SK-N-SH (cell line): ENCODE measurements at regions not wholly inside any gene's neighbourhood (a gene's known extent, or its start where the extent isn't known, plus 50 kb on each side); places are given as distances from the start of the nearest gene placed in this dataset.

Experiments
- CTCF ChIA-PET: fragments of 300-600, 350-600 bp; formaldehyde crosslinking; extraction: SDS; loops from one replicate; lab custom pipeline; 2021; lab: Yijun Ruan, JAX
- POLR2A ChIA-PET: fragments of 350-600 bp; sonication (Branson Sonifier 250); formaldehyde crosslinking; extraction: SDS; loops from one replicate; lab custom pipeline; 2020; ENCODE audit warnings: antibody characterized with exemption, inconsistent platforms; lab: Yijun Ruan, JAX
- DNase-seq: peaks from one replicate; pipeline ENCODE4 v3.0.0; 2012
- H2AFZ ChIP-seq: fragments of 200-600 bp; sonication (generic); 2 replicates; pipeline ENCODE4 v1.8.1; 2016; ENCODE audit warnings: antibody characterized with exemption, mild to moderate bottlenecking, low read depth
- H3F3A ChIP-seq: fragments of 200-600 bp; sonication (generic); replicated peaks from 2 replicates; pipeline ENCODE3; 2016; ENCODE audit warnings: antibody characterized with exemption, mild to moderate bottlenecking; ENCODE audit not compliant: insufficient read depth
- H3K27ac ChIP-seq, 2 experiments: fragments of 200-500 bp in 1 of 2; fragments of 200-600 bp in 1 of 2; sonication (Bioruptor generic) in 1 of 2; sonication (generic), shearing (Covaris generic) in 1 of 2; 2 replicates each; pipeline versions ENCODE4 v1.5.1 to v1.6.1; 2014 to 2016; ENCODE audit warnings: low read depth in 2 of 2, inconsistent platforms in 1 of 2, low read length in 1 of 2, mild to moderate bottlenecking in 1 of 2, mixed read lengths in 1 of 2
- H3K27me3 ChIP-seq: fragments of 200-600 bp; sonication (generic), shearing (Covaris generic); 2 replicates; pipeline ENCODE4 v1.6.1; 2016; ENCODE audit warnings: mixed run types; ENCODE audit not compliant: insufficient read depth
- H3K36me3 ChIP-seq, 2 experiments: fragments of 200-500 bp in 1 of 2; fragments of 200-600 bp in 1 of 2; sonication (Bioruptor generic) in 1 of 2; sonication (generic) in 1 of 2; replicated peaks in 1 of 2; 2 replicates each; pipeline versions ENCODE3 to v1.5.1; 2014 to 2016; ENCODE audit warnings: low read length in 1 of 2, mild to moderate bottlenecking in 1 of 2; ENCODE audit not compliant: insufficient read depth in 2 of 2, control insufficient read depth in 1 of 2
- H3K4me1 ChIP-seq, 2 experiments: fragments of 200-500 bp in 1 of 2; fragments of 200-600 bp in 1 of 2; sonication (Bioruptor generic) in 1 of 2; sonication (generic), shearing (Covaris generic) in 1 of 2; 2 replicates each; pipeline versions ENCODE4 v1.5.1 to v1.6.1; 2014 to 2016; ENCODE audit warnings: low read depth in 1 of 2, low read length in 1 of 2, mixed run types in 1 of 2; ENCODE audit not compliant: insufficient read depth in 2 of 2, control insufficient read depth in 1 of 2
- H3K4me2 ChIP-seq: fragments of 200-600 bp; sonication (generic), shearing (Covaris generic); 2 replicates; pipeline ENCODE4 v1.6.1; 2017; ENCODE audit warnings: mixed run types
- H3K4me3 ChIP-seq, 2 experiments: fragments of 200-500 bp in 1 of 2; fragments of 200-600 bp in 1 of 2; sonication (Bioruptor generic) in 1 of 2; sonication (generic), shearing (Covaris generic) in 1 of 2; 2 replicates each; pipeline versions ENCODE4 v1.5.1 to v1.8.1; 2014 to 2016; ENCODE audit warnings: low read depth in 2 of 2, inconsistent platforms in 1 of 2, low read length in 1 of 2, mild to moderate bottlenecking in 1 of 2, mixed read lengths in 1 of 2, moderate library complexity in 1 of 2
- H3K79me2 ChIP-seq: fragments of 200-600 bp; sonication (generic); 2 replicates; pipeline ENCODE4 v1.8.1; 2017; ENCODE audit warnings: mild to moderate bottlenecking; ENCODE audit not compliant: insufficient read depth
- H3K9ac ChIP-seq: fragments of 200-600 bp; sonication (generic); 2 replicates; pipeline ENCODE4 v1.6.1; 2017; ENCODE audit warnings: mixed run types
- H3K9me2 ChIP-seq: fragments of 200-600 bp; sonication (generic); 2 replicates; pipeline ENCODE4 v1.6.1; 2017; ENCODE audit warnings: mixed run types
- H3K9me3 ChIP-seq: fragments of 200-600 bp; sonication (generic); 2 replicates; pipeline ENCODE4 v1.6.1; 2017; ENCODE audit warnings: mixed run types, mild to moderate bottlenecking, moderate library complexity
- H4K20me1 ChIP-seq: fragments of 200-600 bp; sonication (generic); 2 replicates; pipeline ENCODE4 v1.6.1; 2017; ENCODE audit warnings: mild to moderate bottlenecking, mixed run types; ENCODE audit not compliant: insufficient read depth
- ELF1 ChIP-seq: IDR thresholded peaks from 2 replicates; pipeline ENCODE4 v1.4.0; 2012
- EZH2phosphoT487 ChIP-seq: fragments of 200-600 bp; sonication (generic); IDR thresholded peaks from 2 replicates; pipeline ENCODE4 v1.6.1; 2017; ENCODE audit warnings: low read depth, mixed run types, mild to moderate bottlenecking, antibody characterized with exemption, moderate library complexity, borderline replicate concordance
- FOXM1 ChIP-seq: IDR thresholded peaks from 2 replicates; pipeline ENCODE4 v1.4.0; 2012; ENCODE audit warnings: low read depth, mild to moderate bottlenecking
- GABPA ChIP-seq: IDR thresholded peaks from 2 replicates; pipeline ENCODE4 v1.4.0; 2012; ENCODE audit warnings: low read depth, mild to moderate bottlenecking
- GATA2 ChIP-seq: sonication (generic); formaldehyde crosslinking; IDR thresholded peaks from 2 replicates; pipeline ENCODE4 v1.5.0; 2020; ENCODE audit warnings: mild to moderate bottlenecking, missing genetic modification reagents
- MAX ChIP-seq: IDR thresholded peaks from 2 replicates; pipeline ENCODE4 v1.4.0; 2012; ENCODE audit warnings: low read depth
- MEF2A ChIP-seq: IDR thresholded peaks from 2 replicates; pipeline ENCODE4 v1.4.0; 2012; ENCODE audit warnings: low read depth, borderline replicate concordance
- RAD21 ChIP-seq: IDR thresholded peaks from 2 replicates; pipeline ENCODE4 v1.6.1; 2012; ENCODE audit warnings: mild to moderate bottlenecking, low read length
- RFX5 ChIP-seq: IDR thresholded peaks from 2 replicates; pipeline ENCODE4 v1.6.1; 2012; ENCODE audit warnings: mild to moderate bottlenecking, improper control_type of control experiment, low read length
- TAF1 ChIP-seq: IDR thresholded peaks from 2 replicates; pipeline ENCODE4 v1.6.1; 2012; ENCODE audit warnings: low read depth, mild to moderate bottlenecking, low read length, moderate library complexity, borderline replicate concordance
- TCF12 ChIP-seq: IDR thresholded peaks from 2 replicates; pipeline ENCODE4 v1.4.0; 2012
- TEAD4 ChIP-seq: IDR thresholded peaks from 2 replicates; pipeline ENCODE4 v1.4.0; 2012; ENCODE audit warnings: mild to moderate bottlenecking, borderline replicate concordance; ENCODE audit not compliant: insufficient read depth
- YY1 ChIP-seq: IDR thresholded peaks from 2 replicates; pipeline ENCODE4 v1.4.0; 2012; ENCODE audit warnings: low read depth, mild to moderate bottlenecking
- WGBS: methylation state at CpG from one replicate; pipeline ENCODE4 v1.1.6; 2017; ENCODE audit warnings: low lambda C conversion rate; 5-methylcytosine and 5-hydroxymethylcytosine counted together
- TF ChIP-seq, protein P1 (sequence below): IDR thresholded peaks from 2 replicates; pipeline ENCODE4 v1.6.1; 2012; ENCODE audit warnings: mild to moderate bottlenecking, low read depth, low read length, moderate library complexity
- TF ChIP-seq, protein P2 (sequence below): fragments of 150-350 bp; IDR thresholded peaks from 2 replicates; pipeline ENCODE4 v1.6.1; 2017; ENCODE audit warnings: antibody characterized with exemption, low read length, low read depth, borderline replicate concordance

GRCh38 chr1:78790174-78790573, 140.5 kb downstream of the IFI44 start (continued):
- TF ChIP-seq, protein P1, sequence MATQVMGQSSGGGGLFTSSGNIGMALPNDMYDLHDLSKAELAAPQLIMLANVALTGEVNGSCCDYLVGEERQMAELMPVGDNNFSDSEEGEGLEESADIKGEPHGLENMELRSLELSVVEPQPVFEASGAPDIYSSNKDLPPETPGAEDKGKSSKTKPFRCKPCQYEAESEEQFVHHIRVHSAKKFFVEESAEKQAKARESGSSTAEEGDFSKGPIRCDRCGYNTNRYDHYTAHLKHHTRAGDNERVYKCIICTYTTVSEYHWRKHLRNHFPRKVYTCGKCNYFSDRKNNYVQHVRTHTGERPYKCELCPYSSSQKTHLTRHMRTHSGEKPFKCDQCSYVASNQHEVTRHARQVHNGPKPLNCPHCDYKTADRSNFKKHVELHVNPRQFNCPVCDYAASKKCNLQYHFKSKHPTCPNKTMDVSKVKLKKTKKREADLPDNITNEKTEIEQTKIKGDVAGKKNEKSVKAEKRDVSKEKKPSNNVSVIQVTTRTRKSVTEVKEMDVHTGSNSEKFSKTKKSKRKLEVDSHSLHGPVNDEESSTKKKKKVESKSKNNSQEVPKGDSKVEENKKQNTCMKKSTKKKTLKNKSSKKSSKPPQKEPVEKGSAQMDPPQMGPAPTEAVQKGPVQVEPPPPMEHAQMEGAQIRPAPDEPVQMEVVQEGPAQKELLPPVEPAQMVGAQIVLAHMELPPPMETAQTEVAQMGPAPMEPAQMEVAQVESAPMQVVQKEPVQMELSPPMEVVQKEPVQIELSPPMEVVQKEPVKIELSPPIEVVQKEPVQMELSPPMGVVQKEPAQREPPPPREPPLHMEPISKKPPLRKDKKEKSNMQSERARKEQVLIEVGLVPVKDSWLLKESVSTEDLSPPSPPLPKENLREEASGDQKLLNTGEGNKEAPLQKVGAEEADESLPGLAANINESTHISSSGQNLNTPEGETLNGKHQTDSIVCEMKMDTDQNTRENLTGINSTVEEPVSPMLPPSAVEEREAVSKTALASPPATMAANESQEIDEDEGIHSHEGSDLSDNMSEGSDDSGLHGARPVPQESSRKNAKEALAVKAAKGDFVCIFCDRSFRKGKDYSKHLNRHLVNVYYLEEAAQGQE, result no peak
- TF ChIP-seq GABPA, result no peak
- no peak for TF ChIP-seq FOXM1
- TF ChIP-seq TAF1, result no peak
- peak; percentile 64 for TF ChIP-seq TCF12
- no peak for TF ChIP-seq MAX

DNA sequence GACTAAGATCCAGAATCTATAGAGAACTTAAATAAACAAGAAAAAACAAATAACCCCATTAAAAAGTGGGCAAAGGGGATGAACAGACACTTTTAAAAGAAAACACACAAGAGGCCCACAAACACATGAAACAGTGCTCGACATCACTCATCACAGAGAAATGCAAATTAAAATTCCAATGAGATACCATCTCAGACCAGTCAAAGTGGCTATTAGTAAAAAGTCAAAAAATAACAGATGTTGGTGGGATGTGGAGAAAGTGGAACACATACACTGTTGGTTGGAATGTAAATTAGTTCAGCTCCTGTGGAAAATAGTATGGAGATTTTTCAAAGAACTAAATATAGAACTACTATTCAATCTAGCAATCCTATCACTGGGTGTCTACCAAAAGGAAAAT, 143.1 kb downstream of the IFI44 start:
- Histone ChIP-seq H3K4me3 (no peak overlapping the region), H3F3A (no peaks in the 10 kb centered on the region), H3K27me3 (no peaks in the 10 kb centered on the region), H3K36me3 (no peaks in the 10 kb centered on the region), H3K79me2 (no peaks in the 10 kb centered on the region), H3K9me3 (peaks cover 10% of the 10 kb centered on the region), H3K4me2 (no peak overlapping the region), H4K20me1 (no peaks in the 10 kb centered on the region), H3K4me1 (no peaks in the 10 kb centered on the region; a peak in 1 of 4 replicates), H3K9me2 (no peaks in the 10 kb centered on the region), H3K9ac (no peak overlapping the region), H2AFZ (no peak overlapping the region)
- DNase-seq, result no peak
- POLR2A ChIA-PET, result no interaction called here
- 50% methylated on average over 1 of the region's 1 CpG for WGBS
- TF ChIP-seq TEAD4 (no peak), TCF12 (peak; percentile 31; the same call in 1 of the 2 replicates)
- TF ChIP-seq, all 33 proteins: peak for 1
- CTCF ChIA-PET, result interaction anchor here (0.9 kb wide), 1 partner anchor 104 kb away, joined by 3 read pairs; no protein-coding TSS in a partner anchor
- no peak overlapping the region for H3K27ac ChIP-seq

DNA sequence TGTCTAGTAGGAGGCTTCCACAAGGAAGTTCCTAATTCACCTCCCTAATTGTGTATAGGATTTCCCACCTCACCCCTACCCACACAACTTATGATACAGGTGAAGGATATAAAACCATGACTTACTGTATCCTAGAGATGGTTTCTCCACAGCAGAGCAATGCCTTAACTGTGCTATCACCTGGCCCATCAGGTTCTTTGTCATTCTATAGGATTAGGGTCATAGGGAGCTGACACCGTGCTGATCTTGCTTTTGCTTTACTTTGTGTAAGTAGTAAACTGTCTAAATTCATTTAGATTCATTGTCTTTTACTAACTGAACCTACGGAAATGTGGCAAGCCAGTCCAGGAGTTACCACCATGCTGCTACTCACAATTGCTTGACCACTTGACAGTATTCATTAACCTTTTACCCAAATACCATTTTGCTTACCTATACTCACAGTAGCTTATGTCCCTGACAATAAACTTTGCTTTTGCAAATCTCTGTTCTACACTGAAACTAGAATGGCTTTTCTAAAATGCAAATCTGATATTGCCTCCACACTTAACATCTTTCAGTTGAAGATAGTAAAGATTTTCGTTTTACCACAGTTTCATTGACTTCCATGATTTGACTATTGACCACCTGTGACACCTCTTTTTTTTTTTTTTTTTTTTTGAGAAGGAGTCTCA, 147.6 kb downstream of the IFI44 start:
- DNase-seq, result no peak
- CTCF ChIA-PET, result interaction anchor here (0.7 kb wide), 1 partner anchor 180 kb away, joined by 3 read pairs; no protein-coding TSS in a partner anchor
- H3K9me2 ChIP-seq, result no peaks in the 10 kb centered on the region
- H3K27me3 ChIP-seq, result no peaks in the 10 kb centered on the region
- H3K36me3 ChIP-seq, result no peaks in the 10 kb centered on the region
- no peaks in the 10 kb centered on the region for H4K20me1 ChIP-seq
- H3K27ac ChIP-seq, result no peak overlapping the region
- no peak overlapping the region for H3K9ac ChIP-seq
- H3K4me2 ChIP-seq, result no peak overlapping the region
- POLR2A ChIA-PET, result no interaction called here
- no peak overlapping the region for H2AFZ ChIP-seq
- no peaks in the 10 kb centered on the region for H3K79me2 ChIP-seq
- H3K4me3 ChIP-seq, result no peak overlapping the region
- TF ChIP-seq YY1 (no peak), GATA2 (CRISPR knock-in tag) (no peak), EZH2phosphoT487 (no peak), TAF1 (no peak), RFX5 (no peak), ELF1 (no peak), RAD21 (no peak), MEF2A (no peak)
- TF ChIP-seq, protein P2, sequence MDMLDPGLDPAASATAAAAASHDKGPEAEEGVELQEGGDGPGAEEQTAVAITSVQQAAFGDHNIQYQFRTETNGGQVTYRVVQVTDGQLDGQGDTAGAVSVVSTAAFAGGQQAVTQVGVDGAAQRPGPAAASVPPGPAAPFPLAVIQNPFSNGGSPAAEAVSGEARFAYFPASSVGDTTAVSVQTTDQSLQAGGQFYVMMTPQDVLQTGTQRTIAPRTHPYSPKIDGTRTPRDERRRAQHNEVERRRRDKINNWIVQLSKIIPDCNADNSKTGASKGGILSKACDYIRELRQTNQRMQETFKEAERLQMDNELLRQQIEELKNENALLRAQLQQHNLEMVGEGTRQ, result no peak
- TF ChIP-seq, protein P1, result no peak
- 66% methylated on average over 3 of the region's 3 CpGs for WGBS
- H3F3A ChIP-seq, result no peaks in the 10 kb centered on the region
- no peaks in the 10 kb centered on the region for H3K9me3 ChIP-seq
- H3K4me1 ChIP-seq, result no peaks in the 10 kb centered on the region; a peak in 1 of 4 replicates
